PFSK-1 (cell line): ENCODE measurements at regions not wholly inside any gene's neighbourhood (a gene's known extent, or its start where the extent isn't known, plus 50 kb on each side); places are given as distances from the start of the nearest gene placed in this dataset.

ENCODE experiments used
- POLR2AphosphoS5 ChIP-seq: IDR thresholded peaks from 2 replicates; pipeline ENCODE4 v1.6.1; 2012; ENCODE audit warnings: low read depth, mild to moderate bottlenecking, control low read depth, low read length, moderate library complexity
- TAF1 ChIP-seq: IDR thresholded peaks from 2 replicates; pipeline ENCODE4 v1.6.1; 2012; ENCODE audit warnings: low read length, control low read depth, borderline replicate concordance; ENCODE audit not compliant: insufficient read depth

- TF ChIP-seq TAF1, result no peak
- TF ChIP-seq POLR2AphosphoS5, result no peak
Measured at GRCh38 chr3:124648551-124648950, 81.7 kb upstream of the UMPS start.
